Breast epithelium (tissue), 4 donors: ENCODE measurements at regions not wholly inside any gene's neighbourhood (a gene's known extent, or its start where the extent isn't known, plus 50 kb on each side); places are given as distances from the start of the nearest gene placed in this dataset.

ENCODE experiments used
- DNase-seq, 2 donors: peaks; one replicate each; pipeline ENCODE4 v3.0.0-alpha.2; 2019; ENCODE audit warnings: low spot score in 2 of 2
- H3K27ac ChIP-seq, 2 donors: fragments of 200-600 bp; sonication (generic) in 1 of 2; one replicate each; pipeline ENCODE4 v1.5.1; 2016 to 2019; ENCODE audit warnings: mild to moderate bottlenecking in 1 of 2
- H3K27me3 ChIP-seq, 2 donors: fragments of 200-600 bp; sonication (generic) in 1 of 2; one replicate each; pipeline versions ENCODE4 v1.5.1 to v1.6.0; 2017 to 2019; ENCODE audit warnings: control low read depth in 1 of 2, mild to moderate bottlenecking in 1 of 2
- H3K36me3 ChIP-seq: fragments of 200-600 bp; one replicate; pipeline ENCODE4 v1.5.1; 2019
- H3K4me1 ChIP-seq, 2 donors: fragments of 200-600 bp; sonication (generic); one replicate each; pipeline ENCODE4 v1.5.1; 2016 to 2019; ENCODE audit warnings: control low read depth in 1 of 2
- H3K4me3 ChIP-seq, 3 donors: fragments of 200-600 bp; sonication (generic); 1 replicate in 2 of 3; 2 replicates in 1 of 3; pipeline ENCODE4 v1.5.1; 2016 to 2019; ENCODE audit warnings: mild to moderate bottlenecking in 3 of 3, moderate library complexity in 2 of 3
- H3K9me3 ChIP-seq, 2 donors: fragments of 200-600 bp; sonication (generic) in 1 of 2; one replicate each; pipeline ENCODE4 v1.5.1; 2016 to 2019; ENCODE audit warnings: control low read depth in 1 of 2
- CTCF ChIP-seq, 3 donors: fragments of 450-650 bp; IDR thresholded peaks; one replicate each; pipeline ENCODE4 v1.5.1; 2016 to 2017; ENCODE audit warnings: antibody characterized with exemption in 3 of 3, mild to moderate bottlenecking in 3 of 3, moderate library complexity in 3 of 3
- POLR2A ChIP-seq: fragments of 450-650 bp; IDR thresholded peaks from one replicate; pipeline ENCODE4 v1.6.1; 2016; ENCODE audit warnings: antibody characterized with exemption, mild to moderate bottlenecking, moderate library complexity
- POLR2AphosphoS5 ChIP-seq, 3 donors: sonication (generic); formaldehyde crosslinking; IDR thresholded peaks; one replicate each; pipeline ENCODE4 v1.6.1; 2017; ENCODE audit warnings: antibody characterized with exemption in 3 of 3
- intact Hi-C: fragments of 100-400 bp; cut with DNase I; formaldehyde crosslinking; loops from one replicate; pipeline ENCODE4 v1.15.1; 2023; ENCODE audit warnings: low total_unique reads

GRCh38 chr4:14215116-14215770, 587.7 kb upstream of the BOD1L1 start:
- Histone ChIP-seq H3K4me3 (no peak overlapping the region), H3K27me3 (no peaks in the 10 kb centered on the region), H3K36me3 (no peaks in the 10 kb centered on the region), H3K4me1 (no peaks in the 10 kb centered on the region), H3K9me3 (peaks cover 0 to 6% of the 10 kb centered on the region in 2 donors), H3K27ac (no peak overlapping the region)
- TF ChIP-seq CTCF (IDR thresholded peaks at IDR 0.05) = no peak
- TF ChIP-seq POLR2A = no peak
- TF ChIP-seq POLR2AphosphoS5 (IDR thresholded peaks at IDR 0.05) = no peak
- DNase-seq = no peak
- intact Hi-C loops = no loop called here

- H3K4me3 ChIP-seq = no peak overlapping the region
- H3K36me3 ChIP-seq = no peaks in the 10 kb centered on the region
- no peaks in the 10 kb centered on the region for H3K27me3 ChIP-seq
- H3K9me3 ChIP-seq = peaks cover 0 to 6% of the 10 kb centered on the region in 2 donors
- TF ChIP-seq CTCF (IDR thresholded peaks at IDR 0.05) (no peak), POLR2AphosphoS5 (IDR thresholded peaks at IDR 0.05) (no peak)
- no peak for DNase-seq
- H3K4me1 ChIP-seq = no peaks in the 10 kb centered on the region
- intact Hi-C loops = no loop called here
- no peak overlapping the region for H3K27ac ChIP-seq
These were observed 589.9 kb upstream of the BOD1L1 start for GRCh38 chr4:14217401-14217800.

DNA sequence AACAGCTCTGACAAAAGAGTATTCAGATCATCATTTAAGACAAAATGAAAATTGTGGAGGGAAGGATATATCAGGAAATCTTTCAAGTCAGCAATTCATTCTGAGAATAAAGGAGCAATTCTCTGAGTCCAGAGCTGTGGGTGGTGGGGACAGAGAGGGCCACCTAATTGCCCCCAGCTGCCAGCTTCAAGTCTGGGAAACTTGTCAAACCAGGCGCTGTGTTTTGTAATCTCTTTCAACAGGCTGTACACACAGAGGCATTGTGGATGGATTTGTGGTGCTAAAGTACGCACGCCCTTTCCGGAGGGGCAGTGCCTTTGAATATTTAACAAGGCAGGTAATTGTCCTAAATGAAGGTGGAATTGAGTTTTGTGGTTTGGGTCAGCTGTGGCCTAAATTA, 591.1 kb upstream of the BOD1L1 start:
- no peaks in the 10 kb centered on the region for H3K4me1 ChIP-seq
- H3K4me3 ChIP-seq = no peak overlapping the region
- no peaks in the 10 kb centered on the region for H3K27me3 ChIP-seq
- peak in 1 of 2 donors; percentile 90 for DNase-seq
- peak overlapping the region; percentile 43 to 45 for H3K27ac ChIP-seq
- no peak for TF ChIP-seq POLR2A
- TF ChIP-seq POLR2AphosphoS5 (IDR thresholded peaks at IDR 0.05) = peak in 1 of 3 donors; percentile 73
- intact Hi-C loops = no loop called here
- H3K36me3 ChIP-seq = no peaks in the 10 kb centered on the region
- no peaks in the 10 kb centered on the region for H3K9me3 ChIP-seq

DNA sequence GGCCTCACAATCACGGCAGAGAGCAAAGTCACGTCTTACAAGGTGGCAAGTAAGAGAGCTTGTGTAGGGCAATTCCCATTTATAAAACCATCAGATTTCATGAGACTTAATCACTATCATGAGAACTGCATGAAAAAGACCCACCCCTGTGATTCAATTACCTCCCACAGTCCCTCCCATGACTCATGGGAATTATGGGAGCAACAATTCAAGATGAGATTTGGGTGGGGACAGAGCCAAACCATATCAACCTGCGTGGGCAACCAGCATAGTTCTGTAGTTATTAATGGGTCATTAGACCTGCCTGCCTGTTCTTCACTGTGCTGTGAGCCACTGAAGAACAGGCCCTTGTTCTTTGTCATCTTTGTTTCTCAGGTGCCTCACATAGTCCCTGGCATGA, 593.7 kb upstream of the BOD1L1 start:
- intact Hi-C loops = no loop called here
- TF ChIP-seq POLR2A (no peak), CTCF (IDR thresholded peaks at IDR 0.05) (no peak), POLR2AphosphoS5 (IDR thresholded peaks at IDR 0.05) (no peak)
- Histone ChIP-seq H3K27me3 (no peaks in the 10 kb centered on the region), H3K4me1 (no peaks in the 10 kb centered on the region), H3K4me3 (no peak overlapping the region), H3K9me3 (no peaks in the 10 kb centered on the region), H3K36me3 (no peaks in the 10 kb centered on the region), H3K27ac (no peak overlapping the region)
- no peak for DNase-seq

- Histone ChIP-seq H3K27ac (no peak overlapping the region), H3K4me3 (no peak overlapping the region), H3K9me3 (no peaks in the 10 kb centered on the region), H3K4me1 (no peaks in the 10 kb centered on the region), H3K27me3 (no peaks in the 10 kb centered on the region), H3K36me3 (no peaks in the 10 kb centered on the region)
- no peak for DNase-seq
- TF ChIP-seq POLR2A (no peak), POLR2AphosphoS5 (IDR thresholded peaks at IDR 0.05) (no peak), CTCF (IDR thresholded peaks at IDR 0.05) (no peak)
- intact Hi-C loops = no loop called here
These were observed 595.0 kb upstream of the BOD1L1 start for GRCh38 chr4:14222377-14223029.
